ENCODE measurements at regions not wholly inside any gene's neighbourhood (a gene's known extent, or its start where the extent isn't known, plus 50 kb on each side); places are given as distances from the start of the nearest gene placed in this dataset.

DNA sequence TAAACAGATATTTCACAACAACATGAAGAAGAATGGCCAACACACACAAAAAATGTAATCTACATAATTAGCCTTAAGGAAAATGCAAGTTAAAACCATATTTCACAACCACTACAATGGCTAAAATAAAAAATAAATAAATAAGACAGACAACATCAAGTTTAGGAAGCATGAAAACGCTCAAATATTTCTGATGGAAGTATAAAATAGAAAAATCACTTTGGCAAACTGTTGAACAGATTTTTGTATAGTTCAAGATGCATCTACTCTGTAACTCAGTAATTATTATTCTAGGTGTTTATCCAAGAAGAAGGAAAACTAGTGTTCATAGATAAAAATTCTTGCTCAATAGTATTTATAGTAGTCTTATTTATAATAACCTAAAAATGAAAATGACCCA is 1410.1 kb upstream of the ADGRB3 start:
- Histone ChIP-seq H4K91ac (ENCODE audit: low read depth, low read length, poor library complexity) (no peak overlapping the region), H3K4me3 (ENCODE audit: low read length in 2 of 2) (no peak overlapping the region), H3K36me3 (replicated peaks in 1 of 2; ENCODE audit: control insufficient read depth in 2 of 2, insufficient read depth in 2 of 2, low read length in 2 of 2) (no peaks in the 10 kb centered on the region), H3K14ac (ENCODE audit: low read length) (no peak overlapping the region), H3K18ac (ENCODE audit: low read length) (no peak overlapping the region), H2BK12ac (ENCODE audit: low read length) (no peak overlapping the region), H2AK5ac (ENCODE audit: low read depth, low read length) (no peak overlapping the region), H2AFZ (ENCODE audit: low read length) (no peak overlapping the region), H2BK120ac (ENCODE audit: low read depth, low read length) (no peak overlapping the region), H3K4ac (ENCODE audit: low read length) (no peak overlapping the region), H2BK5ac (ENCODE audit: low read length) (no peak overlapping the region), H3K9me3 (replicated peaks in 1 of 2; ENCODE audit: control insufficient read depth in 2 of 2, insufficient read depth in 1 of 2, low read depth in 1 of 2, low read length in 2 of 2) (no peaks in the 10 kb centered on the region), H3K23ac (ENCODE audit: low read depth, low read length, poor library complexity) (no peak overlapping the region), H3K9ac (ENCODE audit: low read depth, low read length, poor library complexity) (no peak overlapping the region), H4K8ac (ENCODE audit: low read depth, low read length) (no peak overlapping the region), H2BK15ac (ENCODE audit: low read length) (no peak overlapping the region), H3K4me1 (ENCODE audit: control insufficient read depth in 2 of 2, insufficient read depth in 1 of 2, low read depth in 1 of 2, low read length in 2 of 2) (no peaks in the 10 kb centered on the region), H3K27me3 (ENCODE audit: control insufficient read depth in 3 of 3, insufficient read depth in 3 of 3, low read depth in 1 of 3, low read length in 3 of 3) (no peaks in the 10 kb centered on the region), H3K79me1 (ENCODE audit: low read depth, low read length) (peaks cover under 1% of the 10 kb centered on the region), H3K27ac (replicated peaks; ENCODE audit: low read length) (no peak overlapping the region), H3K4me2 (ENCODE audit: insufficient read depth, low read length, poor library complexity, severe bottlenecking) (no peak overlapping the region)
- WGBS, 2 donors (ENCODE audit: extremely low coverage in 2 of 2, insufficient read length in 2 of 2, insufficient replicate concordance in 1 of 2): no CpG with 5 or more reads among the region's 1 CpG
- DNase-seq (ENCODE audit: low spot score): no peak

DNA sequence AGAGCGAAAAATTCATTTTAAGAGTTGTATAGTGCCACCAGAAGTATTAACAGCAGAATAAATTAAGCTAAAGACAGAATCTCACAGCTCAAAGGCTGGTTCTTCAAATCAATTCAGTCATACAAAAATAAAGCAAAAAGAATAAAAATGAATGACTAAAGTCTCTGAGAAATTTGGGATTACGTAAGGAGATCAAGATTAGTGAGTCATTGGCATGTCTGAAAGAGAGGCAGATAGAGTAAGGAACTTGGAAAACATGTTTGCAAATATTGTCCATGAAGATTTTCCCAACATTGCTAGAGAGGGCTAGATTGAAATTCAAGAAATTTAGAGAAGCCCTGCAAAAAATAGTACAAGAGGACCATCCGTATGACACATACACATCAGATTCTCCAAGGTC is 1413.9 kb upstream of the ADGRB3 start:
- Histone ChIP-seq H3K18ac (ENCODE audit: low read length) (no peak overlapping the region), H3K9ac (ENCODE audit: low read depth, low read length, poor library complexity) (no peak overlapping the region), H3K4me3 (ENCODE audit: low read length in 2 of 2) (no peak overlapping the region), H3K4ac (ENCODE audit: low read length) (no peak overlapping the region), H3K36me3 (replicated peaks in 1 of 2; ENCODE audit: control insufficient read depth in 2 of 2, insufficient read depth in 2 of 2, low read length in 2 of 2) (no peaks in the 10 kb centered on the region), H3K9me3 (replicated peaks in 1 of 2; ENCODE audit: control insufficient read depth in 2 of 2, insufficient read depth in 1 of 2, low read depth in 1 of 2, low read length in 2 of 2) (no peaks in the 10 kb centered on the region), H4K8ac (ENCODE audit: low read depth, low read length) (no peak overlapping the region), H4K91ac (ENCODE audit: low read depth, low read length, poor library complexity) (no peak overlapping the region), H3K27ac (replicated peaks; ENCODE audit: low read length) (no peak overlapping the region), H2BK12ac (ENCODE audit: low read length) (no peak overlapping the region), H2BK5ac (ENCODE audit: low read length) (no peak overlapping the region), H2BK120ac (ENCODE audit: low read depth, low read length) (no peak overlapping the region), H3K79me1 (ENCODE audit: low read depth, low read length) (peaks cover 2% of the 10 kb centered on the region), H3K27me3 (ENCODE audit: control insufficient read depth in 3 of 3, insufficient read depth in 3 of 3, low read depth in 1 of 3, low read length in 3 of 3) (no peaks in the 10 kb centered on the region), H2AFZ (ENCODE audit: low read length) (no peak overlapping the region), H2BK15ac (ENCODE audit: low read length) (no peak overlapping the region), H2AK5ac (ENCODE audit: low read depth, low read length) (no peak overlapping the region), H3K4me1 (ENCODE audit: control insufficient read depth in 2 of 2, insufficient read depth in 1 of 2, low read depth in 1 of 2, low read length in 2 of 2) (no peaks in the 10 kb centered on the region), H3K4me2 (ENCODE audit: insufficient read depth, low read length, poor library complexity, severe bottlenecking) (no peak overlapping the region), H3K23ac (ENCODE audit: low read depth, low read length, poor library complexity) (no peak overlapping the region), H3K14ac (ENCODE audit: low read length) (no peak overlapping the region)
- DNase-seq (ENCODE audit: low spot score): no peak
- no CpG with 5 or more reads among the region's 3 CpGs for WGBS, 2 donors (ENCODE audit: extremely low coverage in 2 of 2, insufficient read length in 2 of 2, insufficient replicate concordance in 1 of 2)

DNA sequence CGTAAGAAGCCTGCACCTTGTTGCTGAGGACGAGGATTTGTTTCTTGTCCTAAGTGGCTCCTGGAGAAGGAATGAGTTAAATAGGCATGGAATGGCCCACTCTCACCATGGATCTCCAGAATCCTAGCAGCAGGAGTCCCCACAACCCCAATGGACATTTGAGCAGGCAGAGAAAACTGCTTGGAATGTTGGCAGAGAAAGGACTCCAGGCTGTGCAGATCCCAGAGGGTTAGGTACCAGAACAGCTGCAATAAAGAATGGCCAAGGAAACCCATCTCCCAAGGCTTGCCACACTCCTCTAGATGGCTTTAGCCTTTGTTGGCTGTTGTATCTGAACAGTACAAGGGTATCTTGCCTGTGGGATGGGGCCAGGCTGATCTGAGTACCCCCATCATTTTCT is 1415.7 kb upstream of the ADGRB3 start:
- Histone ChIP-seq H2BK5ac (ENCODE audit: low read length) (peak overlapping the region; percentile 3), H3K9ac (ENCODE audit: low read depth, low read length, poor library complexity) (no peak overlapping the region), H2BK12ac (ENCODE audit: low read length) (no peak overlapping the region), H3K4me1 (ENCODE audit: control insufficient read depth in 2 of 2, insufficient read depth in 1 of 2, low read depth in 1 of 2, low read length in 2 of 2) (no peaks in the 10 kb centered on the region), H2AK5ac (ENCODE audit: low read depth, low read length) (no peak overlapping the region), H3K9me3 (replicated peaks in 1 of 2; ENCODE audit: control insufficient read depth in 2 of 2, insufficient read depth in 1 of 2, low read depth in 1 of 2, low read length in 2 of 2) (no peaks in the 10 kb centered on the region), H3K18ac (ENCODE audit: low read length) (no peak overlapping the region), H3K79me1 (ENCODE audit: low read depth, low read length) (peaks cover 2% of the 10 kb centered on the region), H4K8ac (ENCODE audit: low read depth, low read length) (no peak overlapping the region), H3K27me3 (ENCODE audit: control insufficient read depth in 3 of 3, insufficient read depth in 3 of 3, low read depth in 1 of 3, low read length in 3 of 3) (no peaks in the 10 kb centered on the region), H3K27ac (replicated peaks; ENCODE audit: low read length) (no peak overlapping the region), H3K4me2 (ENCODE audit: insufficient read depth, low read length, poor library complexity, severe bottlenecking) (no peak overlapping the region), H4K91ac (ENCODE audit: low read depth, low read length, poor library complexity) (no peak overlapping the region), H3K4ac (ENCODE audit: low read length) (no peak overlapping the region), H2BK120ac (ENCODE audit: low read depth, low read length) (no peak overlapping the region), H3K23ac (ENCODE audit: low read depth, low read length, poor library complexity) (no peak overlapping the region), H3K14ac (ENCODE audit: low read length) (no peak overlapping the region), H2BK15ac (ENCODE audit: low read length) (no peak overlapping the region), H2AFZ (ENCODE audit: low read length) (no peak overlapping the region), H3K4me3 (ENCODE audit: low read length in 2 of 2) (no peak overlapping the region), H3K36me3 (replicated peaks in 1 of 2; ENCODE audit: control insufficient read depth in 2 of 2, insufficient read depth in 2 of 2, low read length in 2 of 2) (no peaks in the 10 kb centered on the region)
- DNase-seq (ENCODE audit: low spot score): no peak
- no CpG with 5 or more reads among the region's 2 CpGs for WGBS, 2 donors (ENCODE audit: extremely low coverage in 2 of 2, insufficient read length in 2 of 2, insufficient replicate concordance in 1 of 2)

DNA sequence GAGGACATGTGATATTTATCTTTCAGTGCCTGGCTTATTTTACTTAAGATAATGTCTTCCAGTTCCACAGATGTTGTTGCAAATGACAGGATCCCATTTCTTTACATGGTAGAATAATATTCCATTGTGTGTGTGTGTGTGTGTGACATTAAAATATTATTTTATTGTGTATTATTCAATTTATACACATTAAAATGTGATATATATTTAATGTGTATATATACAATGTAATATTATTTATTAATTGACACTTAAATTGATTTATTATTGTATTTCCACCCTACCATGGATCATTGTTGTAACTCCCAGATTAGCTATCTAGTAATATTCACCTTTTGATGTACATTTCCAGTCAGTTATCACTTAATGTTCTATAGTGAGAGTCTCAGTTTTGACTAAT is 1422.5 kb upstream of the ADGRB3 start:
- DNase-seq (ENCODE audit: low spot score): no peak
- H3K4ac ChIP-seq (ENCODE audit: low read length): no peak overlapping the region
- H4K91ac ChIP-seq (ENCODE audit: low read depth, low read length, poor library complexity): no peak overlapping the region
- no peak overlapping the region for H2BK120ac ChIP-seq (ENCODE audit: low read depth, low read length)
- H3K14ac ChIP-seq (ENCODE audit: low read length): no peak overlapping the region
- H3K4me2 ChIP-seq (ENCODE audit: insufficient read depth, low read length, poor library complexity, severe bottlenecking): no peak overlapping the region
- H3K23ac ChIP-seq (ENCODE audit: low read depth, low read length, poor library complexity): no peak overlapping the region
- H3K27me3 ChIP-seq (ENCODE audit: control insufficient read depth in 3 of 3, insufficient read depth in 3 of 3, low read depth in 1 of 3, low read length in 3 of 3): no peaks in the 10 kb centered on the region
- no peak overlapping the region for H2BK15ac ChIP-seq (ENCODE audit: low read length)
- no peaks in the 10 kb centered on the region for H3K4me1 ChIP-seq (ENCODE audit: control insufficient read depth in 2 of 2, insufficient read depth in 1 of 2, low read depth in 1 of 2, low read length in 2 of 2)
- no peak overlapping the region for H2BK5ac ChIP-seq (ENCODE audit: low read length)
- H3K9ac ChIP-seq (ENCODE audit: low read depth, low read length, poor library complexity): no peak overlapping the region
- no peak overlapping the region for H3K27ac ChIP-seq (replicated peaks; ENCODE audit: low read length)
- H3K9me3 ChIP-seq (replicated peaks in 1 of 2; ENCODE audit: control insufficient read depth in 2 of 2, insufficient read depth in 1 of 2, low read depth in 1 of 2, low read length in 2 of 2): no peaks in the 10 kb centered on the region
- no peak overlapping the region for H2AFZ ChIP-seq (ENCODE audit: low read length)
- no peak overlapping the region for H3K4me3 ChIP-seq (ENCODE audit: low read length in 2 of 2)
- H3K18ac ChIP-seq (ENCODE audit: low read length): no peak overlapping the region
- no peak overlapping the region for H2AK5ac ChIP-seq (ENCODE audit: low read depth, low read length)
- no peak overlapping the region for H4K8ac ChIP-seq (ENCODE audit: low read depth, low read length)
- H3K36me3 ChIP-seq (replicated peaks in 1 of 2; ENCODE audit: control insufficient read depth in 2 of 2, insufficient read depth in 2 of 2, low read length in 2 of 2): no peaks in the 10 kb centered on the region
- H2BK12ac ChIP-seq (ENCODE audit: low read length): no peak overlapping the region
- no peaks in the 10 kb centered on the region for H3K79me1 ChIP-seq (ENCODE audit: low read depth, low read length)

Measured in neuronal stem cell (in vitro differentiated cells).